Loucy (cell line): ENCODE measurements at regions not wholly inside any gene's neighbourhood (a gene's known extent, or its start where the extent isn't known, plus 50 kb on each side); places are given as distances from the start of the nearest gene placed in this dataset.

Experiments
- H2AFZ ChIP-seq: fragments of 200-600 bp; sonication (generic); 2 replicates; pipeline ENCODE4 v1.6.0; 2016; ENCODE audit warnings: antibody characterized with exemption, mild to moderate bottlenecking, low read length, moderate library complexity
- H3F3A ChIP-seq: fragments of 200-600 bp; 2 replicates; pipeline ENCODE4 v1.6.0; 2016; ENCODE audit warnings: antibody characterized with exemption, low read depth, mild to moderate bottlenecking
- H3K27me3 ChIP-seq: fragments of 200-600 bp; sonication (generic); 2 replicates; pipeline ENCODE4 v1.6.1; 2014; ENCODE audit warnings: low read length, mild to moderate bottlenecking; ENCODE audit not compliant: insufficient read depth, poor library complexity, severe bottlenecking
- H3K36me3 ChIP-seq: fragments of 200-600 bp; sonication (generic); 2 replicates; pipeline ENCODE4 v1.6.1; 2016; ENCODE audit warnings: low read length; ENCODE audit not compliant: insufficient read depth
- H3K4me1 ChIP-seq: fragments of 200-600 bp; sonication (generic); 2 replicates; pipeline ENCODE4 v1.5.1; 2014; ENCODE audit warnings: low read length, mild to moderate bottlenecking; ENCODE audit not compliant: insufficient read depth, poor library complexity, severe bottlenecking
- H3K4me2 ChIP-seq: fragments of 200-600 bp; sonication (generic); 2 replicates; pipeline ENCODE4 v1.6.0; 2014; ENCODE audit warnings: antibody characterized with exemption, low read length, low read depth, mild to moderate bottlenecking; ENCODE audit not compliant: poor library complexity, severe bottlenecking
- H3K4me3 ChIP-seq: fragments of 200-600 bp; sonication (generic); 2 replicates; pipeline ENCODE4 v1.5.1; 2014; ENCODE audit warnings: low read length, mild to moderate bottlenecking, mixed read lengths; ENCODE audit not compliant: poor library complexity, severe bottlenecking
- H3K79me2 ChIP-seq: fragments of 200-600 bp; sonication (generic); 2 replicates; pipeline ENCODE4 v1.6.1; 2014; ENCODE audit warnings: low read length; ENCODE audit not compliant: insufficient read depth
- H3K9ac ChIP-seq: fragments of 200-600 bp; sonication (generic); 2 replicates; pipeline ENCODE4 v1.6.0; 2014; ENCODE audit warnings: mild to moderate bottlenecking, low read depth, low read length, moderate library complexity; ENCODE audit not compliant: poor library complexity, severe bottlenecking
- H3K9me2 ChIP-seq: fragments of 200-600 bp; sonication (generic); replicated peaks from 2 replicates; pipeline ENCODE4 v1.6.1; 2016; ENCODE audit warnings: low read depth, low read length, mixed read lengths
- H3K9me3 ChIP-seq: fragments of 200-600 bp; sonication (generic); 2 replicates; pipeline ENCODE4 v1.6.1; 2014; ENCODE audit warnings: mild to moderate bottlenecking, antibody characterized with exemption, low read length, low read depth; ENCODE audit not compliant: insufficient read depth
- H4K20me1 ChIP-seq: fragments of 200-600 bp; sonication (generic); 2 replicates; pipeline ENCODE4 v1.6.0; 2014; ENCODE audit warnings: antibody characterized with exemption, low read length, mild to moderate bottlenecking; ENCODE audit not compliant: insufficient read depth, poor library complexity, severe bottlenecking
- EZH2phosphoT487 ChIP-seq: fragments of 200-600 bp; IDR thresholded peaks from 2 replicates; pipeline ENCODE4 v1.6.1; 2018; ENCODE audit warnings: antibody characterized with exemption, mild to moderate bottlenecking, moderate library complexity, borderline replicate concordance
- TF ChIP-seq, protein P1 (sequence below): fragments of 200-600 bp; sonication (generic); conservative IDR thresholded peaks from 2 replicates; pipeline ENCODE4 v1.5.1; 2014; ENCODE audit warnings: mild to moderate bottlenecking, antibody characterized with exemption, low read length

DNA sequence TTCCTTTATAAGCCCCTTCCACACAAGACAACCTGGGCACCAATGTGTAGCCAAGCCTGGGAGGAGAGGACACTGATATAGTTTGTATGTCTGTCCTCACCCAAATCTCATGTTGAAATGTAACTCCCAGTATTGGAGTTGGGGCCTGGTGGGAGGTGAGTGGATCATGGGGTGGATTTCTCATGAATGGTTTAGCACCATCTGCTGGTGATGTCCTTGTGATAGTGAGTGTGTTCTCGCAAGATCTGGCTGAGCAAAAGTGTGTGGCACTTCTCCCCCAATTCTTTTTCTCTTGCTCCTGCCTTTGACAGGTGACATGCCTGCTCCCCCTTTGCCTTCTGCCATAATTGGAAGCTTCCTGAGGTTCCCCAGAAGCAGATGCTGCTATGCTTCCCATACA is 135.8 kb downstream of the USP31 start:
- Histone ChIP-seq H3K9me2 (no peaks in the 10 kb centered on the region), H3K79me2 (no peaks in the 10 kb centered on the region), H3K27me3 (no peaks in the 10 kb centered on the region), H3K4me3 (no peak overlapping the region), H3K4me1 (no peaks in the 10 kb centered on the region), H3K4me2 (no peak overlapping the region), H3K36me3 (no peaks in the 10 kb centered on the region), H2AFZ (no peak overlapping the region), H3K9me3 (no peaks in the 10 kb centered on the region), H4K20me1 (no peaks in the 10 kb centered on the region), H3K9ac (no peak overlapping the region), H3F3A (no peaks in the 10 kb centered on the region)
- no peak for TF ChIP-seq EZH2phosphoT487
- TF ChIP-seq, protein P1, sequence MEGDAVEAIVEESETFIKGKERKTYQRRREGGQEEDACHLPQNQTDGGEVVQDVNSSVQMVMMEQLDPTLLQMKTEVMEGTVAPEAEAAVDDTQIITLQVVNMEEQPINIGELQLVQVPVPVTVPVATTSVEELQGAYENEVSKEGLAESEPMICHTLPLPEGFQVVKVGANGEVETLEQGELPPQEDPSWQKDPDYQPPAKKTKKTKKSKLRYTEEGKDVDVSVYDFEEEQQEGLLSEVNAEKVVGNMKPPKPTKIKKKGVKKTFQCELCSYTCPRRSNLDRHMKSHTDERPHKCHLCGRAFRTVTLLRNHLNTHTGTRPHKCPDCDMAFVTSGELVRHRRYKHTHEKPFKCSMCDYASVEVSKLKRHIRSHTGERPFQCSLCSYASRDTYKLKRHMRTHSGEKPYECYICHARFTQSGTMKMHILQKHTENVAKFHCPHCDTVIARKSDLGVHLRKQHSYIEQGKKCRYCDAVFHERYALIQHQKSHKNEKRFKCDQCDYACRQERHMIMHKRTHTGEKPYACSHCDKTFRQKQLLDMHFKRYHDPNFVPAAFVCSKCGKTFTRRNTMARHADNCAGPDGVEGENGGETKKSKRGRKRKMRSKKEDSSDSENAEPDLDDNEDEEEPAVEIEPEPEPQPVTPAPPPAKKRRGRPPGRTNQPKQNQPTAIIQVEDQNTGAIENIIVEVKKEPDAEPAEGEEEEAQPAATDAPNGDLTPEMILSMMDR, result peak; percentile 44

DNA sequence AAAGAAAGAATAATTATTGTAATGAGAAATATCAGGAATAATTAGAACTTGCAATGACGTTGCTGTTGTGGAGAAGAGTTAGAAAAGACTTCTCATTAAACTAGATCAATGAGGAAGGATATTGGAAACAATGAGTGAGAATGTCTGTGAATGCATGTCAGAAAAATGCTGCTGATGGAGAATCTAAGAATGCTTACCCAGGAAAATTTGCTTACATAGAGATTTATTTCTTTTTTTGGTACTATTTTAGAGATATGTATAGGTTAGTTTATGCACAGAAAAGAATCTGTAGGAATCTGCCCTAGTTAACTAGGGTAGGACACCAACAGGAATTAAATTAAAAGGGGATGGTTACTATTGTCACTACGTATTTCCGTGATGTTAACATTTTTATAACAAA is 140.2 kb downstream of the USP31 start:
- no peaks in the 10 kb centered on the region for H3F3A ChIP-seq
- no peak overlapping the region for H3K4me3 ChIP-seq
- no peaks in the 10 kb centered on the region for H3K27me3 ChIP-seq
- H3K4me2 ChIP-seq, result no peak overlapping the region
- H3K79me2 ChIP-seq, result no peaks in the 10 kb centered on the region
- no peaks in the 10 kb centered on the region for H3K9me3 ChIP-seq
- H3K9ac ChIP-seq, result no peak overlapping the region
- no peaks in the 10 kb centered on the region for H3K36me3 ChIP-seq
- H4K20me1 ChIP-seq, result no peaks in the 10 kb centered on the region
- H3K4me1 ChIP-seq, result no peaks in the 10 kb centered on the region
- TF ChIP-seq, protein P1, result no peak
- no peak for TF ChIP-seq EZH2phosphoT487
- H2AFZ ChIP-seq, result no peak overlapping the region
- 0 out of 2 replicates have a peak, but pooled peaks cover 4% of the 10 kb centered on the region for H3K9me2 ChIP-seq

DNA sequence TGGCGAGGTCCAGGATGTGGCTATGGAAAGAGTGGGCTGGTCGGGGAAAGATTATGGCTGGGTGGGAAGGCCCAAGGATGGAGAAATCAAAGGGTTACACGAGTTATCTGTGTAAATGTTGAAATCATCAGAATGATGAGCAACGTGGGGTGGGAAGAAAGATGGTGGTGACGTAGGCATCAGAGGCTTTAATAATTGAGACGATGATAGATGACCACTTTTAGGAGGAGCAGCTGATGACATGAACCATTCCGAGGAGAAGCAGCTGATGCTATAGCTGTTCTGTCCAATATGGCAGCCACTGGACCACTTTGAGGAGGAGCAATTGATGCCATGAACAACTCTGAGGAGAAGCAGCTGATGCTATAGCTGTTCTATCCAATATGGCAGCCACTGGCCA is 141.2 kb downstream of the USP31 start:
- Histone ChIP-seq H3K9ac (no peak overlapping the region), H4K20me1 (no peaks in the 10 kb centered on the region), H3K9me2 (0 out of 2 replicates have a peak, but pooled peaks cover 4% of the 10 kb centered on the region), H3K4me2 (no peak overlapping the region), H3K9me3 (no peaks in the 10 kb centered on the region), H3K79me2 (no peaks in the 10 kb centered on the region), H3K36me3 (no peaks in the 10 kb centered on the region), H3F3A (no peaks in the 10 kb centered on the region), H3K27me3 (no peaks in the 10 kb centered on the region), H3K4me3 (no peak overlapping the region), H2AFZ (no peak overlapping the region), H3K4me1 (no peaks in the 10 kb centered on the region)
- no peak for TF ChIP-seq EZH2phosphoT487
- TF ChIP-seq, protein P1, result no peak
